H9 (cell line): ENCODE measurements at regions not wholly inside any gene's neighbourhood (a gene's known extent, or its start where the extent isn't known, plus 50 kb on each side); places are given as distances from the start of the nearest gene placed in this dataset.

Source experiments
- DNase-seq: peaks from one replicate; pipeline ENCODE4 v3.0.0-alpha.2; 2017
- H2AFZ ChIP-seq: one replicate; pipeline ENCODE4 v1.6.1; 2013; ENCODE audit warnings: mild to moderate bottlenecking, low read length, control low read depth, moderate library complexity
- H2AK5ac ChIP-seq: 2 replicates; pipeline ENCODE4 v1.6.1; 2013; ENCODE audit warnings: low read length, control low read depth, mixed read lengths; ENCODE audit not compliant: insufficient read length
- H2BK120ac ChIP-seq: one replicate; pipeline ENCODE4 v1.6.1; 2013; ENCODE audit warnings: low read depth, mild to moderate bottlenecking, low read length, control low read depth, inconsistent platforms; ENCODE audit not compliant: poor library complexity, severe bottlenecking
- H2BK12ac ChIP-seq: 2 replicates; pipeline ENCODE4 v1.6.1; 2013; ENCODE audit warnings: low read length, control low read depth, mixed read lengths, low read depth; ENCODE audit not compliant: insufficient read length
- H2BK15ac ChIP-seq: 2 replicates; pipeline ENCODE4 v1.6.1; 2013; ENCODE audit warnings: low read depth, low read length, control low read depth
- H2BK20ac ChIP-seq: one replicate; pipeline ENCODE4 v1.6.1; 2013; ENCODE audit warnings: low read depth, mild to moderate bottlenecking, low read length, control low read depth, inconsistent platforms; ENCODE audit not compliant: poor library complexity, severe bottlenecking
- H2BK5ac ChIP-seq: 2 replicates; pipeline ENCODE4 v1.6.1; 2013; ENCODE audit warnings: low read length, control low read depth, mixed read lengths; ENCODE audit not compliant: insufficient read length
- H3K14ac ChIP-seq: 2 replicates; pipeline ENCODE4 v1.6.1; 2013; ENCODE audit warnings: low read length, control low read depth; ENCODE audit not compliant: insufficient read depth
- H3K18ac ChIP-seq: 2 replicates; pipeline ENCODE4 v1.6.1; 2013; ENCODE audit warnings: low read depth, mild to moderate bottlenecking, mixed read lengths, low read length, control low read depth; ENCODE audit not compliant: insufficient read length
- H3K23ac ChIP-seq: 2 replicates; pipeline ENCODE4 v1.6.1; 2013; ENCODE audit warnings: low read length, control low read depth, mixed read lengths, low read depth; ENCODE audit not compliant: insufficient read length
- H3K23me2 ChIP-seq: 2 replicates; pipeline ENCODE4 v1.6.1; 2013; ENCODE audit warnings: low read depth, mild to moderate bottlenecking, mixed read lengths, low read length, control low read depth; ENCODE audit not compliant: insufficient read length, poor library complexity, severe bottlenecking
- H3K27ac ChIP-seq: 2 replicates; pipeline ENCODE4 v1.5.1; 2013; ENCODE audit warnings: low read length, control low read depth, mixed read lengths, low read depth; ENCODE audit not compliant: insufficient read length
- H3K27me3 ChIP-seq: 2 replicates; pipeline ENCODE4 v1.6.1; 2013; ENCODE audit warnings: low read length, control low read depth, inconsistent platforms; ENCODE audit not compliant: insufficient read depth
- H3K4ac ChIP-seq: 2 replicates; pipeline ENCODE4 v1.6.1; 2013; ENCODE audit warnings: low read depth, mild to moderate bottlenecking, control low read depth, inconsistent platforms, low read length, moderate library complexity
- H3K4me1 ChIP-seq: 2 replicates; pipeline ENCODE4 v1.6.1; 2013; ENCODE audit warnings: low read length, control low read depth, inconsistent platforms; ENCODE audit not compliant: insufficient read depth
- H3K4me2 ChIP-seq: 2 replicates; pipeline ENCODE4 v1.6.1; 2013; ENCODE audit warnings: low read length, control low read depth, mixed read lengths; ENCODE audit not compliant: insufficient read length, insufficient read depth
- H3K56ac ChIP-seq: 2 replicates; pipeline ENCODE4 v1.6.1; 2013; ENCODE audit warnings: low read depth, mild to moderate bottlenecking, mixed read lengths, low read length, control low read depth; ENCODE audit not compliant: insufficient read length
- H3K79me1 ChIP-seq: 2 replicates; pipeline ENCODE4 v1.6.1; 2013; ENCODE audit warnings: low read depth, mild to moderate bottlenecking, moderate library complexity, low read length, control low read depth, inconsistent platforms; ENCODE audit not compliant: insufficient read depth, poor library complexity, severe bottlenecking
- H3K79me2 ChIP-seq: 2 replicates; pipeline ENCODE4 v1.6.1; 2013; ENCODE audit warnings: low read length, control low read depth, inconsistent platforms; ENCODE audit not compliant: insufficient read depth
- H3K9ac ChIP-seq: 2 replicates; pipeline ENCODE4 v1.6.1; 2013; ENCODE audit warnings: low read length, control low read depth, mixed read lengths; ENCODE audit not compliant: insufficient read length; ENCODE audit errors: extremely low read depth
- H3K9me3 ChIP-seq: one replicate; pipeline ENCODE4 v1.6.1; 2013; ENCODE audit warnings: low read depth, low read length, inconsistent platforms; ENCODE audit not compliant: control insufficient read depth
- H3T11ph ChIP-seq: one replicate; pipeline ENCODE4 v1.6.1; 2013; ENCODE audit warnings: mild to moderate bottlenecking, low read length, control low read depth, inconsistent platforms
- H4K20me1 ChIP-seq: one replicate; pipeline ENCODE4 v1.6.1; 2013; ENCODE audit not compliant: control insufficient read depth, insufficient read length, insufficient read depth
- H4K5ac ChIP-seq: 2 replicates; pipeline ENCODE4 v1.6.1; 2013; ENCODE audit warnings: low read depth, mild to moderate bottlenecking, mixed read lengths, low read length, control low read depth; ENCODE audit not compliant: insufficient read length
- H4K8ac ChIP-seq: replicated peaks from 2 replicates; pipeline ENCODE4 v1.6.1; 2013; ENCODE audit warnings: low read length, control low read depth, mixed read lengths, low read depth; ENCODE audit not compliant: insufficient read length
- H4K91ac ChIP-seq: 2 replicates; pipeline ENCODE4 v1.6.1; 2013; ENCODE audit warnings: low read depth, mild to moderate bottlenecking, moderate library complexity, mixed read lengths, low read length, control low read depth; ENCODE audit not compliant: insufficient read length
- H3K27ac Mint-ChIP-seq, 3 experiments: 2 replicates in 2 of 3; 3 replicates in 1 of 3; pipeline ENCODE4 v1.8.0; 2020 to 2021; ENCODE audit warnings: mixed read lengths in 3 of 3, mild to moderate bottlenecking in 1 of 3, moderate library complexity in 1 of 3
- H3K27me3 Mint-ChIP-seq: 2 replicates; pipeline ENCODE4 v1.8.0; 2021; ENCODE audit warnings: low read depth, mild to moderate bottlenecking, moderate library complexity, mixed read lengths
- H3K36me3 Mint-ChIP-seq, 3 experiments: 2 replicates in 2 of 3; 3 replicates in 1 of 3; pipeline ENCODE4 v1.8.0; 2020 to 2021; ENCODE audit warnings: low read depth in 3 of 3, mixed read lengths in 3 of 3; ENCODE audit not compliant: insufficient read depth in 1 of 3
- H3K4me1 Mint-ChIP-seq, 2 experiments: 2 replicates each; pipeline ENCODE4 v1.8.0; 2020; ENCODE audit warnings: mixed read lengths in 2 of 2
- H3K4me3 Mint-ChIP-seq, 2 experiments: 2 replicates in 1 of 2; 3 replicates in 1 of 2; pipeline ENCODE4 v1.8.0; 2020 to 2021; ENCODE audit warnings: mild to moderate bottlenecking in 2 of 2, mixed read lengths in 2 of 2, moderate library complexity in 1 of 2
- H3K9me3 Mint-ChIP-seq, 2 experiments: 2 replicates in 1 of 2; 3 replicates in 1 of 2; pipeline ENCODE4 v1.8.0; 2020; ENCODE audit warnings: mild to moderate bottlenecking in 2 of 2, mixed read lengths in 2 of 2, moderate library complexity in 1 of 2
- CTCF ChIP-seq: fragments of 200-600 bp; sonication (generic); conservative IDR thresholded peaks from 3 replicates; pipeline ENCODE4 v1.8.0; 2021; ENCODE audit warnings: antibody characterized with exemption, mild to moderate bottlenecking
- WGBS: extraction: QIAGEN DNeasy Blood & Tissue Kit; methylation state at CpG from one replicate; pipeline ENCODE4 v1.1.7; 2013; ENCODE audit warnings: missing lambda C conversion rate, low lambda C conversion rate, mixed read lengths; ENCODE audit not compliant: insufficient read length; ENCODE audit errors: extremely low coverage; 5-methylcytosine and 5-hydroxymethylcytosine counted together

DNA sequence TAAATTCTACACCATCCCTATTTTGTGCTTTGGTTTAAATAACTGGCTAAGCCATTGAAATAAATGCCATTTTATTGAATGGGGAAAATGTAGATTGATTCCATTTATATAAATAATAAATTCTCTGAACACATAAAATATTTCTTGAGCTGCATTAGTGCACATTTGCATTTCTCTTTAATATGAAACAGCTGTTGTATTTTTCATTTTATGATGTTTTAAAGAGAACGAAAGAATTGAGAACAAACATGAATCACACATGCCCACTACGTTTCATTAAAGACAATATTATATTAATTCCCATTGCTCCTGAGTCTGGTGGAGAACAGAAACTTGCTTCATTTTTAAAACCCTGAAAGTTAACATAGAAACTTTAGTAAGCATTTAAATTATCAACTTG lies 235.7 kb upstream of the CFAP20DC start:
- H3K36me3 Mint-ChIP-seq, result no peaks in the 10 kb centered on the region
- H3K56ac ChIP-seq, result no peak overlapping the region
- H3K4me1 ChIP-seq, result no peaks in the 10 kb centered on the region
- no peak overlapping the region for H3K4ac ChIP-seq
- no peak overlapping the region for H2BK15ac ChIP-seq
- H3K18ac ChIP-seq, result no peak overlapping the region
- no peak overlapping the region for H4K5ac ChIP-seq
- H3K27me3 Mint-ChIP-seq, result peaks cover 3% of the 10 kb centered on the region; the same call in 1 of the 2 replicates
- DNase-seq, result no peak
- H3T11ph ChIP-seq, result no peak overlapping the region
- no peaks in the 10 kb centered on the region for H3K27me3 ChIP-seq
- H3K4me2 ChIP-seq, result no peak overlapping the region
- no peak overlapping the region for H3K14ac ChIP-seq
- no peak overlapping the region for H4K8ac ChIP-seq
- H2BK5ac ChIP-seq, result no peak overlapping the region
- H3K9ac ChIP-seq, result no peak overlapping the region
- H2BK120ac ChIP-seq, result no peak overlapping the region
- no peak overlapping the region for H3K23ac ChIP-seq
- H3K9me3 Mint-ChIP-seq, result no peaks in the 10 kb centered on the region; a peak in 2 of 5 replicates
- no peak overlapping the region for H3K27ac ChIP-seq
- no peak for TF ChIP-seq CTCF
- no peak overlapping the region for H2AK5ac ChIP-seq
- H4K91ac ChIP-seq, result no peak overlapping the region
- H3K79me2 ChIP-seq, result no peaks in the 10 kb centered on the region
- no peaks in the 10 kb centered on the region for H4K20me1 ChIP-seq
- no peak overlapping the region for H3K27ac Mint-ChIP-seq
- WGBS, result no CpG with 5 or more reads among the region's 2 CpGs
- H2AFZ ChIP-seq, result no peak overlapping the region
- no peak overlapping the region for H3K4me3 Mint-ChIP-seq
- H2BK12ac ChIP-seq, result no peak overlapping the region
- H2BK20ac ChIP-seq, result no peak overlapping the region
- H3K79me1 ChIP-seq, result no peaks in the 10 kb centered on the region
- no peaks in the 10 kb centered on the region for H3K23me2 ChIP-seq
- no peaks in the 10 kb centered on the region for H3K4me1 Mint-ChIP-seq
- no peaks in the 10 kb centered on the region for H3K9me3 ChIP-seq
